GM19468 (cell line): ENCODE measurements at regions not wholly inside any gene's neighbourhood (a gene's known extent, or its start where the extent isn't known, plus 50 kb on each side); places are given as distances from the start of the nearest gene placed in this dataset.

ENCODE experiments used
- ATAC-seq: cut with Tn5 transposase; IDR thresholded peaks from one replicate; pipeline ENCODE4 v1.9.1; 2021; ENCODE audit warnings: mild to moderate bottlenecking, moderate library complexity, moderate number of reproducible peaks; ENCODE audit not compliant: unreplicated experiment; ENCODE audit errors: extremely low read depth

DNA sequence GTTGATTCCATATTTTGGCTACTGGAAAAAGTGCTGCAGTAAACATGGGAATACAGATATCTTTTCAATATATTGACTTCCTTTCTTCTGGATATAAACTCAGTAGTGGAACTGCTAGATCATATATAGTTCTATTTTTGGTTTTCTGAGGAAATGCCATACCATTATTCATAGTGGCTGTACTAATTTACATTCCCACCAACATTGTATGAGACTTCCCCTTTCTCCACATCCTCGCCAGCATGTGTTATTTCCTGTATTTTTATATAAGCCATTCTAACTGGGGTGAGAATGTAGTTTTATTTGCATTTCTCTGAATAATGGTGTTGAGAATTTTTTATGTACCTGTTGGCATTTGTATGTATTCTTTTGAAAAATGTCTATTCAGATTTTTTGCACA, 385.2 kb downstream of the NUF2 start:
- ATAC-seq = no peak

DNA sequence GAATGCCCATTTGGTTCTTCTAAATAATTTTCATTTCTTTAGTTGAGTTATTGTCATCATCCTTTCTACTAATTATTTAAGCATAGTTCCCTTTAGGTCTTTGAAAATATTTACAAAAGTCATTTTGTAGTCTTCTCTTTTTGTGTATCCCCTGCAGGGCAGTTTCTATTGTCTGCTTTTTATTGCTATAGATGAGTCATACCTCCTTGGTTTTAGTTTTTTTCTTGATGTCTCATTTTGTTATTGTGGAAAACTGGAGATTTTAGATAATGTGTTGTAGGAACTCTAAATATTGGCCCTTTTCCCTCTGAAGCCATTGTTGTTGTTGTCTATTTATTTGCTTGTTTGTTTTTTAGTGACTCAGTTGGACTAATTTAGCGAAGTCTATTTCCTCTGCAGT, 387.9 kb downstream of the NUF2 start:
- ATAC-seq = no peak

DNA sequence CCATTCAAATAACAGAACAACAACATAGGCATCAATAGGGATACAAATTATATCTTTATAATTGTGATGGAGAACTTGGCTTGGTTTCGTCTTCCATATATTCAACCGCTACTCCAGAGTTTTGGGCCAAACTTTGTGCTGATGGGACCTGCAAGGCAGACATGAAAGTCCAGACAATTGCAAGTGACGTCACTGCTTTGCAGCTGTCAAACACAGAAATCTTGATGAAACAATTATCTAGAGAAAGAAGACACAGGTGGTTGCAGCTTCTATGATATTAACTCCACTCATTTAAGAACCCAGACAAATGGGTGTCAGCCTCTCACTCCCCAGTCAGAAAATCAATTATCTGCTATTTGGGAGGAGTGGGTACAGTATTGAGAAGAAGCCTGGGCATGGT, 390.6 kb downstream of the NUF2 start:
- no peak for ATAC-seq

DNA sequence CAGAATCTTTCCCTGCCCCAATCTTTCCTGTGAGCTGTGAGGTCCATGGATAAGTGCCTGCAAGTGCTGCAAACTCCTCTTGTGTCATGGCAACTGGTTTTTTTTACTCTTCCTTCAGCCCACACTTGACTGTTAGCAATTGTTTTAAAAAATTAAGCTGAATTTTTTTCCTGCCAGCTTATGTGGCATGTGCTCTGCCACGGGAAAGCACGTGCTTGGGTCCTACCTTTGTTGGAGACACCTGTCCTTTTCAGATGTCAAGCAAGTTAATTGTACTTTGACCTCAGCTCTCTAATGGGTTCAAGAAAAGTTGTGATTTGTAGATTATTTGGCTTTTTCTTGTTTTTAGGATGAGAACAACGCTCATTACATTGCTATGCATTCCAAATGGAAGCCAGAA, 398.5 kb downstream of the NUF2 start:
- no peak for ATAC-seq

DNA sequence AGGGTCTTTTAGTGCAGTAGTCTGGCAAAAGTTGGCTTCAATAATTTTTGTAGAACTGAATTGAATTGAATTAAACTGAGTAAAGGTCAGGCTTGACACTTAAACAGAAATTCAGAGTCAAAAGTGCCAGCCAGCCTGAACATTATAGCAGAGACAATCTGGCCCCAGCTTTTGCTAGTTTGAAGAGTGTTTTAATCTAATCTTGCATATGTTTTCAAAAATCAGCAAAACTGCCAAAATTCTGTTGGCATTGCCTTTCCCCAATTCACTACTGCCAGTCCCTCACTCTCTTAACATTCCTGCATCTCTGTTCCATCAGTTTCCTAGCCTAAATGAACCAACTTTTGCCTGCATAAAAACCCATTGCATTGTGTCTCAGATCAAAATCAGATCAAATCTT, 403.8 kb downstream of the NUF2 start:
- ATAC-seq = no peak

DNA sequence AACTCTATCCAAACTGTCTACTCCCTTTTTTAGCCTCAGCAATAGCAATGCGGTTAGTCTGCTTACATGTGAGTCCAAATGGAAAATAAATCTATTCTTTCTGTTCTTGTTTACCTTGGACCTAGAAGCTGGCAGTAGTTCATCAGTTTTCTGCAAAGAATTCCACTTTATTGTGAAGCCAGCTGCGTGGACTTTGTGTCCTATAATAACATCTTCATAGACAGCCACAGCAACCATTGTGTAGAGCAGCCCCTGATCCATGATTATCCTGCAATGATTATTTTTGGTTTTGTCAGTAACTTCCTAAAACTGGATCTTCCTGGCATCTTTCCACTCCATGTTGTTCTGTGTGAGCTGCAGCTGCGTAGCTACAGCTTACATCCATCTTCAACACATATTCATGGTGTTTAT, 408.7 kb downstream of the NUF2 start:
- ATAC-seq = no peak

DNA sequence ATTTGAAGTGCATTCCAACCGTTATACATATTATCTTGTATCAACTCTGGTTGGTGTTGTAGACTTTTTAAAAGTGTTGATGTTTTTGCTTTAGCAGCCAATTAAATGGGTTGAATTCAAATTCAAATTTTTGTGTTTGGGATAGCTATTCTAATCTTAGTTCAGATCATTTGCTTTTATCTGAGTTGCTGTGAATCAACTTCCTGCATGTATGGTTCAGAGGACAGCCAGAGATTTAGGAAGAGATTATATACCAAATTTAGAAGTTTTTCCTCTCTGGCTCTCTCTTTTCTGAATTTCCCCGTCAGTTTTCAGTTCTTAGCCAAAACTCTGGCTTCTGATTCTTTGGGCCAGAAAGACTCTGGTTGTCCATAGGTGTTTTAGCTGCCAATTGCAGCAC, 415.5 kb downstream of the NUF2 start:
- ATAC-seq = no peak

DNA sequence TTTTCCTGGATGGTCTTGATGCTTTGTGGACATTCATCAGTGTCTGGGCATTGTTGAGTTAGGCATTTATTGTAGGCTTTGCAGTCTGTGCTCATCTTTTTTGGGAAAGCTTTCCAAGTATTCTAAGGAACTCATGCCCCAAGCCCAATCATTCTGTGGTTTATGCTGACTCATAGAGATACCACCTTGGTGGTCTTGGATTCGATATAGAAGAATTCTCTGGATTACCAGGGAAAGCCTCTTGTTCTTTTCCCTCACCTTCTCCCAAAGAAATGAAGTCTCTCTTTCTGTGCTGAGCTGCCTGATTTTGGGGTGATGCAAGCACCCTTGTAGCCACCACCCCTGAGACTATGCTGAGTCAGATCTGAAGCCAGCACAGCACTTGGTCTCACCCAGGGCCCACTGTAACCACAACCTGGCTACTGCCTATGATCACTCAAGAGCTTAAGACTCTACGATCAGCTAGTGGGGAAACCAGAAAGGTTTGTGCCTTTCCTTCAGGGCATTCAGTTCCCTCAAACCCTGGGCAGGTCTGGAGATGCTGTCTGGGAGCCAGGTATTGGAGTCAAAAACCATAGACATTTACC, 422.6 kb downstream of the NUF2 start:
- no peak for ATAC-seq

DNA sequence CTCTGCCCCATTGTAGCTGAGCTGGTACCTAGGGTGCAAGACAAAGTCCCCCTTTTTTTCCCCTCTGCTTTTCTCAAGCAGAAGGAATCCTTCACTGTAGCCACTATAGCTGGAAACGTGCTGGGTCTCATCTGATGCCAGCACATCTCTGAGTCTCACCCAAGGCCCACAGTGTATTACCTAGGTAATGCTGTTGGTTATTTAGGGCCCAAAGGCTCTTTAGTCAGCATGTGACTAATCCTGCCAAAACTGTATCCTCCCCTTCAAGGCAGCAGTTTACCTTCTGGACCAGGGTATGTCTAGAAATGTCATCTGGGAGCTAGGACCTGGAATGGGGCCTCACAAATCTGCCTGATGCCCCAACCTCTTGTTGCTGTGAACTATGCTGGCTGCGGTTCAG, 423.4 kb downstream of the NUF2 start:
- no peak for ATAC-seq

DNA sequence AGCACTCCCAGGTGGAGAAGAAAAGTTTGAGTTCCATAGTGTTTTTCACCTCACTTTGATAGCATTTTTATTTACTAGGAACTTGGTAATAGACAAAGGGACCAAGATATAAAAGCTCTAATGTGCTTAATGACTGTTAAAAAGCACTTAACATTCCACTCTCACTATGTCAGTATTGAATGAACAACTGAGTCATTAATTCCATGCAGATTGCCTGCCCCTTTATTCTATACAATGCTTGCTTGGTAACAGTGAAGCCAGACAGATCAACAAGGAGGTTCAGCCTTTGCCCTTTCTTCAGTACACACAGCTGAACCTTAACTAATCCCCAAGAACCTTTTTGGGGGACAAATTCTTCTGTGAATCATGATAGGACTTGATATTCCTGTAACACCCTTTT, 425.5 kb downstream of the NUF2 start:
- ATAC-seq = no peak

DNA sequence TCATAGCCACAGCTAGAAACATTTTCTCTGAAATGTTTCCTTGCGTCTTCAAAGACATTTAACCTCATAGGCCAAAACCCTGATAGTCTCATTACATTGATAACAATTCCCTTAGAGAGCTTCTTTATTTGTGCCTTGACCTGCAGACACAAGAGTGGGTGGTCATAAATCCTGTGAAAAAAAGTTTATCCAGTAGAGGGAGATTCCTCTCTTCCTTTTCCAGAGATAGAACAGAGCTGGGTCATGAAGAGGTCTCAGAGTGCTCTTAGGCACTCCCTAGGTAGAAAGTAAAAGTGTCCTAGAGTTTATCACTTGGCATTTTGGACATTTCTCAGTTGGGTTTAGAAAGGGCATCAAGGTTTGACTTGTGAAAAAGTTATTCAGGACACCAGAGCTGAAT, 426.1 kb downstream of the NUF2 start:
- ATAC-seq = no peak

DNA sequence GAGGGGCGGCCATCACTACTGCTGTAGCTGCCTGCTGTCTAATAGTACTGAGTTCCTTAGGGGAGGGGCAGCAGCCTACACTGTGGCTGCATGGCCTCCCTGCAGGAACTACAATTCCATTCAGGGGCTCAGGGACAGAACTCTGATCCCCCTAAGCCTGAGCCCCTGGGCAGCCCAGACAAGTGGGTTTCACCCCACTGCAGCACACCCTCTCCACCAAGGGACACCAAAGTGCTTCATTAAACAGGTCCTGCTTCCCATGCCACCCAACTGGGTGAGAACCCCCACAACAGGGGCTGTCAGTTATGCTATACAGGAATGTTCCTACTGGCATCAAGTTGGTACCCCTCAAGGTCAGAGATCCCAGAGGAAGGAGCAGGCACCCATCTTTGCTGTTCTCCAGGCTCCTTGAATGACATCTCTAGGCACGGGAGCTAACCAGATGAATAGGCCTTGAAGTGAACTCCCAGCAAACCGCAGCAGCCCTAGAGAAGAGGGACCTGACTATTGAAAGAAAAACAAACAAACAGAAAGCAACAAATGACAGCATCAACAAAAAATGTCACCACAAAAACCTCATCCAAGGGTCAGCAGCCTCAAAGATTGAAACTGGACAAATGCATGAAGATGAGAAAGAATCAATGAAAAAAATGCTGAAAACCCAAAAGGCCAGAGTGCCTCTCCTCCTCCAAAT, 437.4 kb downstream of the NUF2 start:
- ATAC-seq = no peak

DNA sequence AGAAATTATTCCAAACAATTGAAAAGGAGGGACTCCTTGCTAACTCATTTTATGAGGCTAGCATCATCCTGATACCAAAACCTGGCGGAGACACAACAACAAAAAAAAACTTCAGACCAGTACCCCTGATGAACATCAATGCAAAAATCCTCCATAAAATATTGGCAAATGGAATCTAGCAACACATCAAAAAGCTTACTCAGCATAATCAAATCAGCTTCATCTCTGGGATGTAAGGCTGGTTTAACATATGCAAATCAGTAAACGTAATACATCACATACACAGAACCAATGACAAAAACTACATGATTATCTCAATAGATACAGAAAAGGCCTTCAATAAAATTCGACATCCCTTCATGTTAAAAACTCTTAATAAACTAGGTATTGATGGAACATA, 440.1 kb downstream of the NUF2 start:
- no peak for ATAC-seq

DNA sequence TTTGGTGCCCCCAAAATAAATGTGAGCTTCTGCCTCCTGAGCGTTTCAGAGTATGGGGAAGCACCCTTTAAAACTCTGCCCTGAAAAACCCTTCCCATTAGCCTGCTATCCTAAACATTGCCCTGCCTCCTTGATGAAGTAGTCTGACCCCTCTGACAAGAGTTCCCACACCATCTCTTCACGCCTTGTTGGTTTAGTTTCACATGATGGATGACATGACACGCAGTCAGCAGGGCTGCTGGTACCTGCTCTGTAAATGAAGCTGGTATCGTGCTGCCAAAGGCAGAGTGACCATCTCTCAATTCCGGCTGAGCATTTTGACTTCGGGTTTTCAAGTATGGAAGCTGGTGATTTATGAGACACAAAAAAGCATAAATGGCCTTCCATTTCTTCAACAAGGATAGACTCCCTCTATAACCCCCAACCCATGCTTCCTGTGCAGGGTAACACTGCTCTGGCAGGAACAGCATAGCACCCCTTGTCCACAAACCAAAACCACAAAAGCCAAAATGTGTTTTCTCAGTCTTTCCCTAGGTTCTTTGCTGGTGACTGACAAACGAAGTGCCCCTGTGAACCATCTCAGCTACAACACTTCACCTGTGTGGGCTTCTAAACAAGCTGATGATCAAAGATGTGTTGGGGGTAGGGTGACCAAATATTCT, 444.6 kb downstream of the NUF2 start:
- no peak for ATAC-seq

DNA sequence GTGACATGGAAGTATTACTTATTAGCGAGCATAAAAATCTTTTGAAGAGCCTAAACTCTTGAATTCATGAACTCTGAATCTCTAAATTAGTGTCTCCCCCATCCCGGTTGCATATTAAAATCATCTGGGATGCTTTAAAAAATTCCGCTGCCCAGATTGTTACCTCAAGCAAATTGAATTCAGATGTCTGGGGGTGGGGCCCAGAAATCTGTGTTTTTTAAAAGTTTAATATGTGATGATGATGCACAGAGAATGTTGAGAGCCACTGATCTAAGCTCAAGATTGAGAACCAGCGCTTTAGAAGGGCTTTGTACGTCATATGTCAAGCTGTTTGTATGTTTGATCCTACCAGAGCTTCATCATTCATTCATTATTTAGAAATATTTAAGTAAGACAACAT, 446.8 kb downstream of the NUF2 start:
- ATAC-seq = no peak

DNA sequence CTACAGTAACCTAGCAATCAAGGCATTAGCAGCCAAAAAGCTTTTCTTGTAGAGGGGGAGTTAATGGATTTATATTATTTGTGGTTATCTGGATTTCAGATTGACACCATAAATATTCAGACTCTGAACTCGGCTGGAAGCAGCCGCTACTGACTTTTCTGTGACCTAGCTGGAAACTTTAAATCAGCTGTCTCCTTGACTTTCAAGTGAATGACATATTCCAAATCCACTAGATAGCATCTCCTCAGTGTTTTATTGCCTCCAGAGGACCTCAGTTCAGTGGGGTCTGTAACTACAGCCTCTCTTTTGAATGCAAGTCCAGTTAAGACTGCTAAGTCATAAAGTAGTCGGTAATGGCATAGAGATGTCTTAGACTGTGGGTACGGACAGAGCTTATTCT, 448.5 kb downstream of the NUF2 start:
- no peak for ATAC-seq

DNA sequence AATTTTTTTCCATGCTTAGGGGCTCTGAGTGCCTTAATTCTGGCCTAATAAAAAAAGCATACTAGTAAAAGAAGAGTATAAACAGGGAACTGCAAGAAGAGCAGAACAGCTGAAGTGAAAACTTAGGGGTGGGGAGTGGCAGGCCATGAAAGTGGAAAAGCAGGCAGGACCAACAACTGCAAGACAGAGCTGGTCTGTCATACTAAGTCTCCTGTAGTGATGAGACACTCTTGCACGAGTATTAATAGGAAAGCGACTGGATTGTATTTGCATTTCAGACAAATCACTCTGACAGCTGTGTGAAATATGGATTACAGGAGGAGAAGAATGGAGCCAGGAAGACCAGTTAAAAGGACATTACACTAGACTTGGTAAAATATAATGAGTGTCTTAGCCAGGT, 449.9 kb downstream of the NUF2 start:
- no peak for ATAC-seq

DNA sequence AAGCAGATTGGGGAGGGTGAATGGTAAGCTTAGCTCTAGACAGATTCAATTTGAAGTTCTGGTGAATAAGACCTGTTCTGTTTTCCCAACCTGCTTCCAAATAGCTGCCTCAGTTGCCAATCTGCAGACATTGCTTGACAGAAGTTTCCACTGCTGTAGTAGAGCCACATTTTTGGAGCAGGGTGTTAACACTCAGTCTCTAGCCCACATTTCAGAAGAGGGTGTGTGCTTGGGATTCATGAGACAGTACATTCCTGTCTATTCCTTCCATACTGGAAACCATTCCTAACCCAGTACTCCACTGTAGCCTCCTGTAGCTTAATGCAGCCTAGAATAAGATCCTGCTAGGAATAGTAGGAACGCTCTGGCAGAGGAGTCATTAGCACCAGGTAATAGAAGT, 450.5 kb downstream of the NUF2 start:
- ATAC-seq = no peak

DNA sequence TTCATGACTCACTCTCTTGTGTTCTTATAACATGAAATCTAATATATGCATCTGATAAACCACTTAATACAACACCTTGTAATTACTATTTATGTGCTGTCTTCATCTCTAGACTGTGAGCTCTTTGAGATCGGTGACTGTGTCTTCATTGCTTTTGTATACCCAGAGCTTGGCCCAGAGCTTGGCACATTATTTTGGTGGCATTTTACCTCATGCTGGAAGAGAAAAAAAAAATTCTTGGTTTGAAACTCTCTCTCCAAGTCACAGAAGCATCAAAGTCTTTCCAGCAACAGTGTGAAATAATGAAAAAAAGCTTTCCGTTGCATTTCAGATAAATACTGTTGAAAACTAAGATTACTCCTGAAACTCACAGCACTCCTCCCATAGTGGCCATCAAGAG, 451.6 kb downstream of the NUF2 start:
- ATAC-seq = no peak

DNA sequence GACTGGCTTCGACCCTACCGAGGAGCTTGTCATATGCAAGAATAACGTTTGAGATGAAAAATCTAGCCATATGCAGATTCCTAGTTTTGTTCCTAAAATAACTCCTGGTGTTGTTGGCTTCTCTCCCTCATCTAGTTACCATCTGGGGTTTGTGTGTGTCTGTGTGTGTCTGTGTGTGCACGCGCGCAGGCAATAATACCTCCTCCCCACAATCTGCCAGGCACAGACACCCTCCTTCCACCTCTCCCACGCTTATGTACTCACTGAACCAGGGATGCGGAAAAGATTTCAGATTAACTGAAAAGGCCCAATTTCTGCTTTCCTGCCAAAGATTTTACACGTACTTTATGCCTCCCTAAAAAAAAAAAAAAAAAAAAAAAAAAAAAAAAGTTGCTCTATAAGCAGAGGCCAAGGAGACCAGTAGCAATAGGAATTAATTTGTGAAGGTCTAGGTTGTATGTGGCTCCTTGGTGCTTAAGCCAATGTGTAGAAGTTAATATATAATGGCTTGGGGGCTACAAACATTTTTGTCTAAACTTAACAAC, 452.7 kb downstream of the NUF2 start:
- ATAC-seq = no peak

DNA sequence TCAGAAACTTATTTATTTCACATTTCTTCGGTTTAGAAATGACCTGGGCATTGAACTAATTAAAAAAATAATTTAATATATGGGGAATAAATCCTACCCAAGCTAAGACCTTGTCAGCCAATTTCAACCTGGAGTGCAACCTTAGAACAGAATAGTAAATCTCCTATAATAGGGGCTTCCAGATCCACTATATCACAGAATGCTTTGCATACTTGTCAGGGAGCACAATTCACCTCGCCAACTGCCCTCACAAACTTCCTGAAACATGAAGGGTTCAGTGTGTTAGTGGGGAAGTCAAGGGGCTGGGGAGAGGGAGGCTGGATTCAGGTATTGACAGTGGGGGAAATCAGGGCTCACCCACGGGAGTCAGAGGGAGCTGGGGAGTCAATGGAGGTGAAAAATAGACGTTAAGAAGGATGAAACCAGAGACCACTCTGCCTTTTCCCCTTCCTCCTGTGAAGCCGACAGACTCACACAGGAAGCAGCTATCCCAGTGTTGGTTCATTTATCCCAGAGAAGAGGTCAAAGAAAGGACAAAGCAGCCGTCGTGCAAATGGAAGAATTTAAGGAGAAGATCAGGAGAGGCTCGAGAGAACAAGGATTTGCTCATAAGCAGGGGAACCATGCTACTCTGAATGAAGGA, 453.3 kb downstream of the NUF2 start:
- no peak for ATAC-seq
